ENCODE measurements at regions not wholly inside any gene's neighbourhood (a gene's known extent, or its start where the extent isn't known, plus 50 kb on each side); places are given as distances from the start of the nearest gene placed in this dataset.

DNA sequence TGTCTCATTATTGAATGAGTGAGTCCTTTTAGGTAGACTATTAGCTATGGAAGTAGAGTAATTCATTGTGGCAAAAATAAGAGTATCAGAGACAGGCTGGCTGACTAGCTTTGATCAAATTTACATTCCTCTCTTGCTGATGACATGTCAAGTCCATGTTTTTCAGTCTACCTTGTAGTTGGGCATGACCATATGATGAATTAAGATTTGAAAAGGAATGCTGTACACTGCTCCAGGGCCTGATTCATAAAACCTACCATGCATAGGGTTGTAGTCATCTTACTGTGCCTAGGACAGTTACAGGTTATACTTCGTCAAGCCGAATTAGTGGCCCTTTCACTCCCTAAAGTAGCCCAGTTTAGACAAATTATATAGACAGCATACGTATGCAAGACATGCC is 545.7 kb upstream of the MIS18BP1 start:
- TF ChIP-seq, protein P1, sequence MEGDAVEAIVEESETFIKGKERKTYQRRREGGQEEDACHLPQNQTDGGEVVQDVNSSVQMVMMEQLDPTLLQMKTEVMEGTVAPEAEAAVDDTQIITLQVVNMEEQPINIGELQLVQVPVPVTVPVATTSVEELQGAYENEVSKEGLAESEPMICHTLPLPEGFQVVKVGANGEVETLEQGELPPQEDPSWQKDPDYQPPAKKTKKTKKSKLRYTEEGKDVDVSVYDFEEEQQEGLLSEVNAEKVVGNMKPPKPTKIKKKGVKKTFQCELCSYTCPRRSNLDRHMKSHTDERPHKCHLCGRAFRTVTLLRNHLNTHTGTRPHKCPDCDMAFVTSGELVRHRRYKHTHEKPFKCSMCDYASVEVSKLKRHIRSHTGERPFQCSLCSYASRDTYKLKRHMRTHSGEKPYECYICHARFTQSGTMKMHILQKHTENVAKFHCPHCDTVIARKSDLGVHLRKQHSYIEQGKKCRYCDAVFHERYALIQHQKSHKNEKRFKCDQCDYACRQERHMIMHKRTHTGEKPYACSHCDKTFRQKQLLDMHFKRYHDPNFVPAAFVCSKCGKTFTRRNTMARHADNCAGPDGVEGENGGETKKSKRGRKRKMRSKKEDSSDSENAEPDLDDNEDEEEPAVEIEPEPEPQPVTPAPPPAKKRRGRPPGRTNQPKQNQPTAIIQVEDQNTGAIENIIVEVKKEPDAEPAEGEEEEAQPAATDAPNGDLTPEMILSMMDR (IDR thresholded peaks at IDR 0.05; ENCODE audit: poor library complexity): no peak
- TF ChIP-seq EZH2 (IDR thresholded peaks at IDR 0.05; ENCODE audit: borderline replicate concordance): no peak
